Liver (tissue), 8 donors: ENCODE measurements at regions not wholly inside any gene's neighbourhood (a gene's known extent, or its start where the extent isn't known, plus 50 kb on each side); places are given as distances from the start of the nearest gene placed in this dataset.

Experiments
- DNase-seq: peaks from one replicate; pipeline ENCODE4 v3.0.0-alpha.2; 2017; ENCODE audit warnings: low spot score
- H3K27ac ChIP-seq, 2 donors: one replicate each; pipeline ENCODE4 v1.7.0; 2013; ENCODE audit warnings: inconsistent platforms in 2 of 2, low read length in 2 of 2, control low read depth in 1 of 2, low read depth in 1 of 2, mild to moderate bottlenecking in 1 of 2
- H3K27me3 ChIP-seq, 4 donors: one replicate each; pipeline versions ENCODE4 v1.6.1 to v1.7.0; 2013; ENCODE audit warnings: low read length in 3 of 4, inconsistent platforms in 1 of 4, mild to moderate bottlenecking in 1 of 4, moderate library complexity in 1 of 4; ENCODE audit not compliant: control insufficient read depth in 4 of 4, insufficient read depth in 4 of 4
- H3K36me3 ChIP-seq, 4 donors: one replicate each; pipeline versions ENCODE4 v1.6.1 to v1.7.0; 2013; ENCODE audit warnings: low read length in 3 of 4, mild to moderate bottlenecking in 3 of 4, low read depth in 1 of 4, moderate library complexity in 1 of 4; ENCODE audit not compliant: control insufficient read depth in 4 of 4, insufficient read depth in 3 of 4
- H3K4me1 ChIP-seq, 4 donors: one replicate each; pipeline versions ENCODE4 v1.6.1 to v1.7.0; 2013; ENCODE audit warnings: low read length in 3 of 4, mild to moderate bottlenecking in 3 of 4, moderate library complexity in 1 of 4; ENCODE audit not compliant: control insufficient read depth in 4 of 4, insufficient read depth in 4 of 4
- H3K4me3 ChIP-seq, 3 donors: one replicate each; pipeline versions ENCODE4 v1.6.1 to v1.7.0; 2013; ENCODE audit warnings: low read length in 3 of 3, control low read depth in 1 of 3, low read depth in 1 of 3, mild to moderate bottlenecking in 1 of 3
- H3K9ac ChIP-seq, 2 donors: one replicate each; pipeline ENCODE4 v1.7.0; 2013; ENCODE audit warnings: low read length in 2 of 2, mild to moderate bottlenecking in 2 of 2, moderate library complexity in 2 of 2, control low read depth in 1 of 2, low read depth in 1 of 2
- H3K9me3 ChIP-seq, 4 donors: one replicate each; pipeline versions ENCODE4 v1.6.1 to v1.7.0; 2013; ENCODE audit warnings: low read length in 3 of 4; ENCODE audit not compliant: control insufficient read depth in 4 of 4
- EGR1 ChIP-seq, 2 donors: IDR thresholded peaks; 2 replicates each; pipeline ENCODE4 v1.6.1; 2016 to 2018; ENCODE audit warnings: antibody characterized with exemption in 2 of 2, low read depth in 2 of 2
- FOXA1 ChIP-seq: IDR thresholded peaks from 2 replicates; pipeline ENCODE4 v1.6.1; 2016; ENCODE audit warnings: antibody characterized with exemption
- FOXA2 ChIP-seq: IDR thresholded peaks from 2 replicates; pipeline ENCODE4 v1.6.1; 2016; ENCODE audit warnings: antibody characterized with exemption
- GABPA ChIP-seq, 2 donors: IDR thresholded peaks in 1 of 2; conservative IDR thresholded peaks in 1 of 2; 2 replicates each; pipeline ENCODE4 v1.6.1; 2016; ENCODE audit warnings: antibody characterized with exemption in 2 of 2, mild to moderate bottlenecking in 1 of 2, moderate library complexity in 1 of 2
- HNF4A ChIP-seq, 2 donors: conservative IDR thresholded peaks; 2 replicates each; pipeline ENCODE4 v1.6.1; 2016; ENCODE audit warnings: antibody characterized with exemption in 2 of 2, mild to moderate bottlenecking in 2 of 2
- HNF4G ChIP-seq: IDR thresholded peaks from 2 replicates; pipeline ENCODE4 v1.6.1; 2016; ENCODE audit warnings: antibody characterized with exemption
- JUND ChIP-seq, 2 donors: IDR thresholded peaks; 2 replicates each; pipeline ENCODE4 v1.6.1; 2016; ENCODE audit warnings: antibody characterized with exemption in 2 of 2
- NR2F2 ChIP-seq: IDR thresholded peaks from 2 replicates; pipeline ENCODE4 v1.6.1; 2016; ENCODE audit warnings: antibody characterized with exemption
- RAD21 ChIP-seq, 2 donors: IDR thresholded peaks; 2 replicates each; pipeline ENCODE4 v1.6.1; 2016; ENCODE audit warnings: antibody characterized with exemption in 2 of 2, mild to moderate bottlenecking in 2 of 2
- REST ChIP-seq: IDR thresholded peaks from 2 replicates; pipeline ENCODE4 v1.6.1; 2016; ENCODE audit warnings: antibody characterized with exemption, mild to moderate bottlenecking
- RXRA ChIP-seq, 2 donors: IDR thresholded peaks; 2 replicates each; pipeline ENCODE4 v1.6.1; 2017 to 2018; ENCODE audit warnings: antibody characterized with exemption in 2 of 2, mild to moderate bottlenecking in 1 of 2
- SP1 ChIP-seq: IDR thresholded peaks from 2 replicates; pipeline ENCODE4 v1.6.1; 2018; ENCODE audit warnings: antibody characterized with exemption, mild to moderate bottlenecking
- TAF1 ChIP-seq: conservative IDR thresholded peaks from 2 replicates; pipeline ENCODE4 v1.6.1; 2016; ENCODE audit warnings: antibody characterized with exemption, mild to moderate bottlenecking
- YY1 ChIP-seq: IDR thresholded peaks from 2 replicates; pipeline ENCODE4 v1.6.1; 2016; ENCODE audit warnings: antibody characterized with exemption, mild to moderate bottlenecking
- WGBS: extraction: QIAGEN DNeasy Blood & Tissue Kit; methylation state at CpG from one replicate; pipeline ENCODE4 v1.1.7; 2013; 5-methylcytosine and 5-hydroxymethylcytosine counted together
- TF ChIP-seq, protein P1 (sequence below): fragments of 150-350 bp; IDR thresholded peaks from 2 replicates; pipeline ENCODE4 v1.5.1; 2017; ENCODE audit warnings: improper control_type of control experiment, low read depth, low read length; ENCODE audit not compliant: missing input control
- TF ChIP-seq, protein P2 (sequence below): IDR thresholded peaks from 2 replicates; pipeline ENCODE4 v1.6.1; 2016; ENCODE audit warnings: antibody characterized with exemption
- TF ChIP-seq, protein P3 (sequence below): IDR thresholded peaks from 2 replicates; pipeline ENCODE4 v1.6.1; 2016; ENCODE audit warnings: antibody characterized with exemption
- TF ChIP-seq, protein P4 (sequence below): IDR thresholded peaks from 2 replicates; pipeline ENCODE4 v1.6.1; 2016; ENCODE audit warnings: antibody characterized with exemption
- donor health status: healthy.
- donor health status: healthy.
- donor health status: healthy.
- donor health status: healthy.
- donor health status: healthy.

- Histone ChIP-seq H3K9ac (no peak overlapping the region), H3K4me3 (no peak overlapping the region), H3K27ac (no peak overlapping the region), H3K27me3 (peaks cover 0 to 3% (median under 1%) of the 10 kb centered on the region in 4 donors), H3K9me3 (no peaks in the 10 kb centered on the region), H3K36me3 (no peaks in the 10 kb centered on the region), H3K4me1 (no peaks in the 10 kb centered on the region)
- no peak for DNase-seq
- TF ChIP-seq, protein P1, sequence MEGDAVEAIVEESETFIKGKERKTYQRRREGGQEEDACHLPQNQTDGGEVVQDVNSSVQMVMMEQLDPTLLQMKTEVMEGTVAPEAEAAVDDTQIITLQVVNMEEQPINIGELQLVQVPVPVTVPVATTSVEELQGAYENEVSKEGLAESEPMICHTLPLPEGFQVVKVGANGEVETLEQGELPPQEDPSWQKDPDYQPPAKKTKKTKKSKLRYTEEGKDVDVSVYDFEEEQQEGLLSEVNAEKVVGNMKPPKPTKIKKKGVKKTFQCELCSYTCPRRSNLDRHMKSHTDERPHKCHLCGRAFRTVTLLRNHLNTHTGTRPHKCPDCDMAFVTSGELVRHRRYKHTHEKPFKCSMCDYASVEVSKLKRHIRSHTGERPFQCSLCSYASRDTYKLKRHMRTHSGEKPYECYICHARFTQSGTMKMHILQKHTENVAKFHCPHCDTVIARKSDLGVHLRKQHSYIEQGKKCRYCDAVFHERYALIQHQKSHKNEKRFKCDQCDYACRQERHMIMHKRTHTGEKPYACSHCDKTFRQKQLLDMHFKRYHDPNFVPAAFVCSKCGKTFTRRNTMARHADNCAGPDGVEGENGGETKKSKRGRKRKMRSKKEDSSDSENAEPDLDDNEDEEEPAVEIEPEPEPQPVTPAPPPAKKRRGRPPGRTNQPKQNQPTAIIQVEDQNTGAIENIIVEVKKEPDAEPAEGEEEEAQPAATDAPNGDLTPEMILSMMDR: no peak
- TF ChIP-seq HNF4A (conservative IDR thresholded peaks at IDR 0.05) (no peak), FOXA2 (no peak), SP1 (no peak), TAF1 (no peak), RAD21 (IDR thresholded peaks at IDR 0.05) (no peak), YY1 (no peak), HNF4G (no peak), FOXA1 (no peak), REST (no peak), GABPA (IDR thresholded peaks at IDR 0.05 in 1 of 2, conservative IDR thresholded peaks at IDR 0.05 in 1 of 2) (no peak), NR2F2 (no peak), EGR1 (IDR thresholded peaks at IDR 0.05; ENCODE audit: low read depth in 2 of 2) (no peak), JUND (IDR thresholded peaks at IDR 0.05) (no peak), RXRA (IDR thresholded peaks at IDR 0.05) (no peak)
- TF ChIP-seq, protein P2, sequence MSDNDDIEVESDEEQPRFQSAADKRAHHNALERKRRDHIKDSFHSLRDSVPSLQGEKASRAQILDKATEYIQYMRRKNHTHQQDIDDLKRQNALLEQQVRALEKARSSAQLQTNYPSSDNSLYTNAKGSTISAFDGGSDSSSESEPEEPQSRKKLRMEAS: no peak
- TF ChIP-seq, protein P3, sequence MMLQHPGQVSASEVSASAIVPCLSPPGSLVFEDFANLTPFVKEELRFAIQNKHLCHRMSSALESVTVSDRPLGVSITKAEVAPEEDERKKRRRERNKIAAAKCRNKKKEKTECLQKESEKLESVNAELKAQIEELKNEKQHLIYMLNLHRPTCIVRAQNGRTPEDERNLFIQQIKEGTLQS: no peak
- TF ChIP-seq, protein P4, sequence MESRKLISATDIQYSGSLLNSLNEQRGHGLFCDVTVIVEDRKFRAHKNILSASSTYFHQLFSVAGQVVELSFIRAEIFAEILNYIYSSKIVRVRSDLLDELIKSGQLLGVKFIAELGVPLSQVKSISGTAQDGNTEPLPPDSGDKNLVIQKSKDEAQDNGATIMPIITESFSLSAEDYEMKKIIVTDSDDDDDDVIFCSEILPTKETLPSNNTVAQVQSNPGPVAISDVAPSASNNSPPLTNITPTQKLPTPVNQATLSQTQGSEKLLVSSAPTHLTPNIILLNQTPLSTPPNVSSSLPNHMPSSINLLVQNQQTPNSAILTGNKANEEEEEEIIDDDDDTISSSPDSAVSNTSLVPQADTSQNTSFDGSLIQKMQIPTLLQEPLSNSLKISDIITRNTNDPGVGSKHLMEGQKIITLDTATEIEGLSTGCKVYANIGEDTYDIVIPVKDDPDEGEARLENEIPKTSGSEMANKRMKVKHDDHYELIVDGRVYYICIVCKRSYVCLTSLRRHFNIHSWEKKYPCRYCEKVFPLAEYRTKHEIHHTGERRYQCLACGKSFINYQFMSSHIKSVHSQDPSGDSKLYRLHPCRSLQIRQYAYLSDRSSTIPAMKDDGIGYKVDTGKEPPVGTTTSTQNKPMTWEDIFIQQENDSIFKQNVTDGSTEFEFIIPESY: no peak
- WGBS: 70% methylated on average over 4 of the region's 4 CpGs
Measured at GRCh38 chr6:126945150-126945685, 173.3 kb upstream of the RSPO3 start.
